HepG2 (cell line): ENCODE measurements at regions not wholly inside any gene's neighbourhood (a gene's known extent, or its start where the extent isn't known, plus 50 kb on each side); places are given as distances from the start of the nearest gene placed in this dataset.

Experiments
- ATAC-seq: fragments of 200-7000 bp; cut with Tn5 transposase; 3 replicates; pipeline ENCODE4 v1.9.1; 2020; ENCODE audit warnings: mild to moderate bottlenecking, moderate library complexity
- BruUV-seq: library from RNA; stranded (reverse); fragments of 400-500 nt; replicated peaks from 2 replicates; lab custom pipeline; 2021; lab: Mats Ljungman, UMichigan
- CTCF ChIA-PET: fragments of 300-600 bp; formaldehyde crosslinking; extraction: SDS; loops from one replicate; lab custom pipeline; 2021; ENCODE audit warnings: low total read pairs, inconsistent platforms, low intra/inter-chr PET ratio; lab: Yijun Ruan, JAX
- POLR2A ChIA-PET: fragments of 350-600 bp; sonication (Branson Sonifier 250); formaldehyde crosslinking; loops from one replicate; lab custom pipeline; 2020; ENCODE audit warnings: antibody characterized with exemption, inconsistent platforms; lab: Yijun Ruan, JAX
- DNase-seq: peaks from one replicate; pipeline ENCODE4 v3.0.0-alpha.2; 2015; ENCODE audit warnings: low spot score
- FAIRE-seq: peaks from 3 replicates; lab custom pipeline; 2011; peaks lifted over from hg19 to GRCh38; lab: Jason Lieb, UNC
- H2AFZ ChIP-seq: one replicate; pipeline ENCODE4 v1.6.1; 2011; ENCODE audit warnings: low read length, inconsistent platforms
- H3K27ac ChIP-seq: fragments of 300-600 bp; 3 replicates; pipeline ENCODE4 v1.8.0; 2011; ENCODE audit warnings: mixed run types, mild to moderate bottlenecking, mixed read lengths, low read length, inconsistent platforms; ENCODE audit not compliant: insufficient read depth; ENCODE audit errors: extremely low read length
- H3K27me3 ChIP-seq, 2 experiments: fragments of 200-600 bp in 1 of 2; 2 replicates in 1 of 2; 3 replicates in 1 of 2; pipeline versions ENCODE4 v1.6.0 to v1.8.0; 2011; ENCODE audit warnings: low read length in 2 of 2, mild to moderate bottlenecking in 2 of 2, moderate library complexity in 2 of 2, inconsistent platforms in 1 of 2; ENCODE audit not compliant: insufficient read depth in 2 of 2, control insufficient read depth in 1 of 2
- H3K36me3 ChIP-seq, 2 experiments: fragments of 200-600 bp in 1 of 2; replicated peaks in 1 of 2; 2 replicates in 1 of 2; 3 replicates in 1 of 2; pipeline versions ENCODE4 v1.5.1 to v1.8.0; 2011; ENCODE audit warnings: low read length in 2 of 2, inconsistent platforms in 1 of 2; ENCODE audit not compliant: insufficient read depth in 2 of 2, control insufficient read depth in 1 of 2
- H3K4me1 ChIP-seq: 2 replicates; pipeline ENCODE4 v1.5.1; 2012; ENCODE audit warnings: low read length, inconsistent platforms; ENCODE audit not compliant: insufficient read depth
- H3K4me2 ChIP-seq: 2 replicates; pipeline ENCODE4 v1.6.0; 2011; ENCODE audit warnings: low read depth, low read length, inconsistent platforms
- H3K4me3 ChIP-seq, 3 experiments: fragments of 200-600 bp in 1 of 3; sonication (generic), shearing (Covaris generic) in 1 of 3; replicated peaks in 1 of 3; 2 replicates each; pipeline ENCODE4 v1.5.1; 2011 to 2016; ENCODE audit warnings: low read length in 3 of 3, inconsistent platforms in 2 of 3, low read depth in 2 of 3, mild to moderate bottlenecking in 2 of 3, control low read depth in 1 of 3, mixed read lengths in 1 of 3; ENCODE audit not compliant: insufficient read depth in 1 of 3
- H3K79me2 ChIP-seq: one replicate; pipeline ENCODE4 v1.6.1; 2011; ENCODE audit warnings: low read length, inconsistent platforms; ENCODE audit not compliant: insufficient read depth
- H3K9ac ChIP-seq: 2 replicates; pipeline ENCODE4 v1.6.0; 2011; ENCODE audit warnings: mild to moderate bottlenecking, low read depth, low read length, inconsistent platforms; ENCODE audit not compliant: insufficient read depth
- H3K9me3 ChIP-seq: 2 replicates; pipeline ENCODE4 v1.5.1; 2012; ENCODE audit warnings: mild to moderate bottlenecking, low read length
- H4K20me1 ChIP-seq: 2 replicates; pipeline ENCODE4 v1.6.0; 2011; ENCODE audit warnings: inconsistent platforms, mild to moderate bottlenecking, low read length, moderate library complexity; ENCODE audit not compliant: insufficient read depth
- AFF4 ChIP-seq: sonication (generic); formaldehyde crosslinking; IDR thresholded peaks from 2 replicates; pipeline ENCODE4 v1.4.0; 2020; ENCODE audit warnings: missing genetic modification reagents
- ARNTL ChIP-seq: sonication (generic); formaldehyde crosslinking; IDR thresholded peaks from 2 replicates; pipeline ENCODE4 v1.4.0; 2020; ENCODE audit warnings: mild to moderate bottlenecking, missing genetic modification reagents
- CEBPG ChIP-seq: IDR thresholded peaks from 2 replicates; pipeline ENCODE4 v1.6.1; 2016
- KMT2A ChIP-seq: sonication (generic); formaldehyde crosslinking; IDR thresholded peaks from 2 replicates; pipeline ENCODE4 v1.4.0; 2020; ENCODE audit warnings: missing genetic modification reagents
- NONO ChIP-seq, 2 experiments: fragments of 450-650 bp in 1 of 2; sonication (generic) in 1 of 2; formaldehyde crosslinking in 1 of 2; IDR thresholded peaks in 1 of 2; conservative IDR thresholded peaks in 1 of 2; 2 replicates each; pipeline versions ENCODE4 v1.6.1 to v1.8.0; 2017 to 2022; ENCODE audit warnings: mild to moderate bottlenecking in 1 of 2, missing genetic modification reagents in 1 of 2, moderate library complexity in 1 of 2
- SRSF4 ChIP-seq: fragments of 200-400 bp; formaldehyde crosslinking; IDR thresholded peaks from one replicate; pipeline ENCODE4 v1.6.1; 2018; ENCODE audit warnings: mild to moderate bottlenecking, low read depth, low read length, moderate library complexity; ENCODE audit not compliant: poor library complexity, severe bottlenecking
- TEF ChIP-seq: sonication (generic); formaldehyde crosslinking; IDR thresholded peaks from 2 replicates; pipeline ENCODE4 v1.5.0; 2020; ENCODE audit warnings: missing genetic modification reagents
- ZBTB10 ChIP-seq: sonication (generic); formaldehyde crosslinking; IDR thresholded peaks from 2 replicates; pipeline ENCODE4 v1.4.0; 2020; ENCODE audit warnings: missing genetic modification reagents, borderline replicate concordance
- ZNF460 ChIP-seq: sonication (generic); formaldehyde crosslinking; IDR thresholded peaks from 2 replicates; pipeline ENCODE4 v1.5.1; 2020; ENCODE audit warnings: missing genetic modification reagents, mild to moderate bottlenecking, borderline replicate concordance
- WGBS: methylation state at CpG from one replicate; pipeline ENCODE4 v1.1.6; 2017; ENCODE audit warnings: low lambda C conversion rate; 5-methylcytosine and 5-hydroxymethylcytosine counted together
- in situ Hi-C: cut with HindIII; loops from 2 replicates; pipeline ENCODE4 v1.10.0; 2017; ENCODE audit warnings: low pct_unique_long_range_greater_than_20kb; ENCODE audit not compliant: extremely low pct_ligation_motif_present
- intact Hi-C: fragments of 100-400 bp; cut with micrococcal nuclease; formaldehyde crosslinking; loops from one replicate; pipeline ENCODE4 v1.10.0; 2022; ENCODE audit not compliant: unreplicated experiment
- TF ChIP-seq, protein P1 (sequence below): sonication (generic); formaldehyde crosslinking; IDR thresholded peaks from 2 replicates; pipeline ENCODE4 v1.5.1; 2020; ENCODE audit warnings: mild to moderate bottlenecking, moderate library complexity, missing genetic modification reagents

- TF ChIP-seq, protein P1, sequence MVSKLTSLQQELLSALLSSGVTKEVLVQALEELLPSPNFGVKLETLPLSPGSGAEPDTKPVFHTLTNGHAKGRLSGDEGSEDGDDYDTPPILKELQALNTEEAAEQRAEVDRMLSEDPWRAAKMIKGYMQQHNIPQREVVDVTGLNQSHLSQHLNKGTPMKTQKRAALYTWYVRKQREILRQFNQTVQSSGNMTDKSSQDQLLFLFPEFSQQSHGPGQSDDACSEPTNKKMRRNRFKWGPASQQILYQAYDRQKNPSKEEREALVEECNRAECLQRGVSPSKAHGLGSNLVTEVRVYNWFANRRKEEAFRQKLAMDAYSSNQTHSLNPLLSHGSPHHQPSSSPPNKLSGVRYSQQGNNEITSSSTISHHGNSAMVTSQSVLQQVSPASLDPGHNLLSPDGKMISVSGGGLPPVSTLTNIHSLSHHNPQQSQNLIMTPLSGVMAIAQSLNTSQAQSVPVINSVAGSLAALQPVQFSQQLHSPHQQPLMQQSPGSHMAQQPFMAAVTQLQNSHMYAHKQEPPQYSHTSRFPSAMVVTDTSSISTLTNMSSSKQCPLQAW, result no peak
- TF ChIP-seq ZBTB10 (no peak), SRSF4 (no peak), NONO (IDR thresholded peaks at IDR 0.05) (no peak), NONO (CRISPR knock-in tag; conservative IDR thresholded peaks at IDR 0.05) (no peak), ARNTL (CRISPR knock-in tag) (no peak), TEF (no peak)
Observed at GRCh38 chr5:118379470-118379869, 608.9 kb downstream of the DTWD2 start (continued).

DNA sequence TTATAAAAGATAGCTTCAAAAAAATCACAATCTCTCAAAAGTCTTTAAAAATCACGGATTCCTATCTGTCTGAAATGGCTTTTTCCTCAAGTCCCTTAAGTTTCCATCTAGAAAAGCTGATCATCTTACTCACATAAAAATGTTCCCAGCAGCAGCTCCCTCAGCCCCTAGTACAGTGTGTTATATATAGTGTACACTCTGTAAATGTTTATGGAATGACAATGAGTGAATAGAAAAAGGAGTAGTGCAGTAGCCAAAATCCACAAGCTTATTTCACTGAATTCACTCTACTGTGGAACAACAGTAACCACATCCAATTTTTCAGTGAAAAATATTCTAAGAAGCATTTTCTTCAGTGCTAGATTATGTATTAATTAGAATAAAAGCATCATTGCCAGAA, 609.4 kb downstream of the DTWD2 start:
- ChIA-PET POLR2A (no interaction called here), CTCF (no interaction called here)
- no peaks in the 10 kb centered on the region for H3K4me1 ChIP-seq
- H3K4me3 ChIP-seq, result no peak overlapping the region
- H2AFZ ChIP-seq, result no peak overlapping the region
- intact Hi-C loops (no loop called here), in situ Hi-C loops (no loop called here)
- DNase-seq (no peak), ATAC-seq (no peak), FAIRE-seq (no peak)
- TF ChIP-seq ZNF460, result no peak
- TF ChIP-seq KMT2A, result no peak
- TF ChIP-seq CEBPG (CRISPR knock-in tag), result no peak
- TF ChIP-seq AFF4 (CRISPR knock-in tag), result no peak
- WGBS, result 6% methylated on average over 1 of the region's 1 CpG
- no peaks in the 10 kb centered on the region for H4K20me1 ChIP-seq
- H3K4me2 ChIP-seq, result no peak overlapping the region
- no TSS peak for BruUV-seq
- H3K9me3 ChIP-seq, result no peaks in the 10 kb centered on the region
- H3K27ac ChIP-seq, result no peak overlapping the region
- H3K36me3 ChIP-seq, result no peaks in the 10 kb centered on the region
- H3K9ac ChIP-seq, result no peak overlapping the region
- no peaks in the 10 kb centered on the region; a peak in 1 of 5 replicates for H3K27me3 ChIP-seq
- no peaks in the 10 kb centered on the region for H3K79me2 ChIP-seq
